ACHN (cell line): ENCODE measurements at regions not wholly inside any gene's neighbourhood (a gene's known extent, or its start where the extent isn't known, plus 50 kb on each side); places are given as distances from the start of the nearest gene placed in this dataset.

ENCODE experiments used
- DNase-seq: peaks from one replicate; pipeline ENCODE4 v3.0.0-alpha.2; 2015
- in situ Hi-C: cut with HindIII; loops from 2 replicates; pipeline ENCODE4 v1.10.0; 2017; ENCODE audit warnings: low sequenced_read_pairs, low pct_ligation_motif_present, low pct_unique_long_range_greater_than_20kb

GRCh38 chr1:187383366-187383765 lies 554.6 kb downstream of the PLA2G4A start:
- in situ Hi-C loops = no loop called here
- DNase-seq = peak; percentile 7

GRCh38 chr1:187384504-187384903 lies 555.8 kb downstream of the PLA2G4A start:
- DNase-seq = no peak
- in situ Hi-C loops = no loop called here

- in situ Hi-C loops = no loop called here
- DNase-seq = peak; percentile 49
These were observed 561.6 kb downstream of the PLA2G4A start for GRCh38 chr1:187390215-187390818.

GRCh38 chr1:187396226-187396625 lies 567.5 kb downstream of the PLA2G4A start:
- no peak for DNase-seq
- in situ Hi-C loops = no loop called here

- DNase-seq = no peak
- in situ Hi-C loops = no loop called here
These were observed 568.4 kb downstream of the PLA2G4A start for GRCh38 chr1:187396929-187397796.

- no peak for DNase-seq
- in situ Hi-C loops = no loop called here
These were observed 579.7 kb downstream of the PLA2G4A start for GRCh38 chr1:187408212-187409004.

- in situ Hi-C loops = no loop called here
- no peak for DNase-seq
These were observed 580.6 kb downstream of the PLA2G4A start for GRCh38 chr1:187409341-187409740.

GRCh38 chr1:187411118-187411517 lies 582.4 kb downstream of the PLA2G4A start:
- DNase-seq = no peak
- in situ Hi-C loops = no loop called here

GRCh38 chr1:187413405-187414169 lies 584.8 kb downstream of the PLA2G4A start:
- DNase-seq = peak; percentile 19
- in situ Hi-C loops = no loop called here

- in situ Hi-C loops = no loop called here
- DNase-seq = no peak
These were observed 586.3 kb downstream of the PLA2G4A start for GRCh38 chr1:187415065-187415464.

- in situ Hi-C loops = no loop called here
These were observed 588.8 kb downstream of the PLA2G4A start for GRCh38 chr1:187417520-187417919.

GRCh38 chr1:187433598-187433997 lies 604.8 kb downstream of the PLA2G4A start:
- no peak for DNase-seq
- in situ Hi-C loops = no loop called here

More at GRCh38 chr1:187417520-187417919, 588.8 kb downstream of the PLA2G4A start:
- DNase-seq = no peak

GRCh38 chr1:187442603-187443002 lies 613.9 kb downstream of the PLA2G4A start:
- DNase-seq = no peak
- in situ Hi-C loops = no loop called here

- in situ Hi-C loops = no loop called here
- DNase-seq = no peak
These were observed 615.2 kb downstream of the PLA2G4A start for GRCh38 chr1:187443939-187444338.

GRCh38 chr1:187445066-187445465 lies 616.3 kb downstream of the PLA2G4A start:
- DNase-seq = no peak
- in situ Hi-C loops = no loop called here

- no peak for DNase-seq
- in situ Hi-C loops = no loop called here
These were observed 622.5 kb downstream of the PLA2G4A start for GRCh38 chr1:187451238-187451637.

- in situ Hi-C loops = no loop called here
- no peak for DNase-seq
These were observed 625.3 kb downstream of the PLA2G4A start for GRCh38 chr1:187454010-187454409.

- no peak for DNase-seq
- in situ Hi-C loops = no loop called here
These were observed 627.7 kb downstream of the PLA2G4A start for GRCh38 chr1:187456446-187456845.

GRCh38 chr1:187460093-187460492 lies 631.3 kb downstream of the PLA2G4A start:
- DNase-seq = no peak
- in situ Hi-C loops = no loop called here
